ENCODE measurements at regions not wholly inside any gene's neighbourhood (a gene's known extent, or its start where the extent isn't known, plus 50 kb on each side); places are given as distances from the start of the nearest gene placed in this dataset.
"Not testable (repeated sequence)": the region's sequence is repeated elsewhere in the genome, so short reads cannot be mapped to it uniquely, and the experiment has no call there.

DNA sequence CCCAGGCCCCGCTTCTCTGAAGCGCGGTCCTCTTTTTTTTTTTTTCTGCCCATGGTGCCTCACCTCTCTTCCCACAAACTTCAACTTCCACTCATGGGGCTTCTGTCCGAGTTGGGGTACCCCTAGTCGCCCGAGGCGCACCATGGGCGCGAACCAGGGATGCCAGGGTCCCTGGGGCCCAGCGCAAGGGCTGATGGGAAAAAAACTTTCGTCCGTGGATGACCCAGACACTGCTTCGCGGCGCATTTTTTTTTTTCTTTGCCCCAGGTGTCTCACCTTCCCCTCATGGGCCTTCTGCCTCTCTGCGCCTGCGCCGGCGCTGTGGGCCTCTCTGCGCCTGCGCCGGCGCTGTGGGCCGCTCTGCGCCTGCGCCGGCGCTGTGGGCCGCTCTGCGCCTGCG, 1268.8 kb downstream of the FOXD4L5 start:
- peak; percentile 6 to 10 for DNase-seq

DNA sequence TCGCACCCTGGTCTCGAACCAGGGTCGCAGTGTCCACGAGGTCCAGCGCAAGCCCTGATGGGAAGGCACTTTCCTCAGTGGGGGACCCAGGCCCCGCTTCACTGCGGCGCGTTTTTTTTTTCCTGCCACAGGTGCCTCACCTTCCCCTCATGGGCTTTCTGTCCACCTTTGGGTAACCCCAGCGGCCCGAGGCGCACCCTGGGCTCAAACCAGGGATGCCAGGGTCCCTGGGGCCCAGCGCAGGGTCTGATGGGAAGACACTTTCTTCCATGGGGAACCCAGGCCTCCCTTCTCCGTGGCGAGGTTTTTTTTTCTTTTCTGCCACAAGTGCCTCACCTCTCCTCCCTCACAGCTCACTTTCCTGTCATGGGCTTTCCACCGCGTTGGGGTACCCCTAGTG, 1269.9 kb downstream of the FOXD4L5 start:
- DNase-seq, result no peak

DNA sequence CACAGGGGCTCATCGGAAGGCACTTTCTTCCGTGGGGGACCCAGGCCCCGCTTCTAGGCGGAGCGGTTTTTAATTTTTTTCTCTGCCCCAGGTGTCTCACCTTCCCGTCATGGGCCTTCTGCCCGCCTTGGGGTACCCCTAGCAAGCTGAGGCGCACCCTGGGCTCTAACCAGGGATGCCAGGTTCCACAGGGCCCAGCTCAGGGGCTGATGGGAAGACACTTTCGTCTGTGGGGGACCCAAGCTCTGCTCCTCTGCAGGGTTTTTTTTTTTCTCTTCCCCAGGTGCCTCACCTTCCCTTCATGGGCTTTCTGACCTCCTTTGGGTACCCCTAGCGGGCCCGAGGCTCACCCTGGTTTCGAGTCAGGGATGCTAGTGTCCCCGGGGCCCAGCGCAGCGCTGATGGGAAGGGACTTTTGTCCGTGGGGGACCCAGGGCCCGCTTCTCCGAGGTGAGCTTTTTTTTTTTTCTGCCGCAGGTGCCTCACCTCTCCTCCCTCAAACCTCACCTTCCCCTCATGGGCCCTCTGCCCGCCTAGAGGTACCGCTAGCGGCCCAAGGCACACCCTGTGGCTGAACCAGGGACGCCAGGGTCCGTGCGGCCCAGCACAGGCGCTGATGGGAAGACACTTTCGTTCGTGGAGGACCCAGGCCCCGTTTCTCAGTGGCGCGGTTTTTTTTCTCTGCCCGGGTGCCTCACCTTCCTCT, 1270.5 kb downstream of the FOXD4L5 start:
- not testable (repeated sequence) for DNase-seq

DNA sequence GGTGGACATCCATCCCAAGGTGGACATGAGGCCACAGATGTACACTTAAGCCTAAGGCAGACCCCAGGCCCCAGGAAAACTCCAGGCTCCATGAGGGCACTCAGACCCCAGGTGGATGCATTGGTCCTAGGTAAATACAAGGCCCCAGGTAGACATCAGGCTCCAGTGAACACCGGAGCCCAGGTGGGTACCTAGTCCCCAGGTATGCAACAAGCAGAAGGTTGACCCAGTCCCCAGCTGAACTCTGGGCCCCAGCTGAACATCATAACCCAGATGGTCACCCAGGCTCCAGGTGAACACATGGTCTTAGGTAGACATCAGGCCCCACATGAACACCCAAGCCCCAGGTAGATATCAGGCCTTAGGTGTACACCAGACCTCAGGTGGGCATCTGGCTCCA, 1271.9 kb downstream of the FOXD4L5 start:
- DNase-seq, result not testable (repeated sequence)

DNA sequence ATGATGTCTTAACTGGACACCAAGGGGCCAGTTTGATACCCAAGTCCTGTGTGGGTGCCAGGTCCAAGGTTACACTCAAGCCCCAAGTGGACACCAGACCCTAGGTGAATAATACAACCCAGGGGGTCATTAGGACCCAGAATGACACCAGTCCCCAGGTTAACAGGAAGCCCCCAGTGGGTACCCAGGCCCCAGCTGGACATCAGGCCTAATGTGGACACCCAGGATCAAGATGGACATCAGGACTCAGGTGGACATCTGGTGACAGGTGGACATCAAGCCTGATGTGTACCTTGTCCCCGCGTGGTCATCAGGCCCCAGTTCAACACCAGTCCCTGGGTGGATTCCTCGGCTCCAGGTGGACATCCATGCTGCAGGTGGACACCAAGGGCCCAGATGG, 1273.0 kb downstream of the FOXD4L5 start:
- DNase-seq, result not testable (repeated sequence)

DNA sequence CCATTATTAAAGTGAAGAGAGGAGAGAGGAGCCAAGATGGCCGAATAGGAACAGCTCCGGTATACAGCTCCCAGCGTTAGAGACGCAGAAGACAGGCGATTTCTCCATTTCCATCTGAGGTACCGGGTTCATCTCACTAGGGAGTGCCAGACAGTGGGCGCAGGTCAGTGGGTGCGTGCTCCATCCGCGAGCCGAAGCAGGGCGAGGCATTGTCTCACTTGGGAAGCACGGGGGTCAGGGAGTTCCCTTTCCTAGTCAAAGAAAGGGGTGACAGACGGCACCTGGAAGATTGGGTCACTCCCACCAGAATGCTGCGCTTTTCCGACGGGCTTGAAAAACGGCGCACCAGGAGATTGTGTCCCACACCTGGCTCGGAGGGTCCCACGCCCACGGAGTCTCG, 1305.3 kb downstream of the FOXD4L5 start:
- not testable (repeated sequence) for DNase-seq

All from activated CD4-positive, alpha-beta T cell treated with anti-CD3 and anti-CD28 coated beads, Interleukin-2, amount 50 U/mL, for 48 hours (primary cell).